ENCODE measurements at regions not wholly inside any gene's neighbourhood (a gene's known extent, or its start where the extent isn't known, plus 50 kb on each side); places are given as distances from the start of the nearest gene placed in this dataset.

DNA sequence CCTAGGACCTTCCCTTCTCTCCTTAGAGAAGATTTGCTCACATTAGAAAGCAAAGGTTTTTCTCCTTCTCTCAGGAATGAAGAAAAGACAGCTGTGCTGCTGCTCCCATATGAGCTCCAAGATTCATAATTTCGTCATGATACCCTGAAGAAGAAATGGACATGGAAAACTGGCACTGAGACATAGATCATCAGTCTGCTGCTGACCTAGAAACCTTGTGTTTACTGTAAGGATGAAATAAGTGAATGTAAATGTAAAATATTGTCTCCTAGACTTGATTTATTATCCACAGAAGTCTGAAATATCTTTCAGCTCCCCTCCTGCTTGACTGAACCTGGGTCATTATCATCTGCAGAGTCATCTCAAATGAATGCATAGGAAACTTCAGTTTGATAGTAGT lies 77.9 kb downstream of the ZC3H11B start:
- Histone ChIP-seq H3K79me1 (replicated peaks; ENCODE audit: low read length, poor library complexity, severe bottlenecking) (no peaks in the 10 kb centered on the region), H2AK5ac (ENCODE audit: low read length, severe bottlenecking) (no peak overlapping the region), H3K18ac (ENCODE audit: low read depth in 1 of 2, low read length in 2 of 2) (no peak overlapping the region), H3K9me3 (ENCODE audit: control insufficient read depth, low read length) (no peaks in the 10 kb centered on the region), H4K8ac (ENCODE audit: low read length) (no peak overlapping the region), H3K23ac (ENCODE audit: low read length in 2 of 2) (no peak overlapping the region), H3K4ac (ENCODE audit: low read depth in 1 of 2, low read length in 2 of 2) (no peak overlapping the region), H3K4me1 (ENCODE audit: control insufficient read depth, insufficient read depth, low read depth, low read length) (no peaks in the 10 kb centered on the region), H2BK5ac (ENCODE audit: low read depth, low read length, poor library complexity, severe bottlenecking) (no peak overlapping the region), H3K27me3 (ENCODE audit: control insufficient read depth in 1 of 2, insufficient read depth in 1 of 2, low read length in 2 of 2) (no peaks in the 10 kb centered on the region), H3K36me3 (ENCODE audit: control insufficient read depth in 1 of 2, insufficient read depth in 2 of 2, low read depth in 1 of 2, low read length in 2 of 2) (no peaks in the 10 kb centered on the region), H3K14ac (ENCODE audit: low read length in 2 of 2) (no peak overlapping the region), H3K9ac (ENCODE audit: low read length) (peak overlapping the region; percentile 61), H2BK15ac (ENCODE audit: low read depth, poor library complexity, severe bottlenecking) (no peak overlapping the region), H2BK12ac (ENCODE audit: low read length in 2 of 2) (no peak overlapping the region), H3K4me3 (ENCODE audit: insufficient read depth in 1 of 2, low read depth in 1 of 2, low read length in 2 of 2) (no peak overlapping the region), H2AFZ (ENCODE audit: low read depth, low read length) (no peak overlapping the region), H3K4me2 (ENCODE audit: low read length, poor library complexity, severe bottlenecking) (no peak overlapping the region), H3K27ac (ENCODE audit: low read length, poor library complexity, severe bottlenecking) (peak overlapping the region; percentile 43), H2BK120ac (ENCODE audit: low read depth, low read length) (no peak overlapping the region), H4K91ac (ENCODE audit: low read length) (no peak overlapping the region)
- peak; percentile 18 for DNase-seq
- 91% methylated on average over 1 of the region's 1 CpG for WGBS

DNA sequence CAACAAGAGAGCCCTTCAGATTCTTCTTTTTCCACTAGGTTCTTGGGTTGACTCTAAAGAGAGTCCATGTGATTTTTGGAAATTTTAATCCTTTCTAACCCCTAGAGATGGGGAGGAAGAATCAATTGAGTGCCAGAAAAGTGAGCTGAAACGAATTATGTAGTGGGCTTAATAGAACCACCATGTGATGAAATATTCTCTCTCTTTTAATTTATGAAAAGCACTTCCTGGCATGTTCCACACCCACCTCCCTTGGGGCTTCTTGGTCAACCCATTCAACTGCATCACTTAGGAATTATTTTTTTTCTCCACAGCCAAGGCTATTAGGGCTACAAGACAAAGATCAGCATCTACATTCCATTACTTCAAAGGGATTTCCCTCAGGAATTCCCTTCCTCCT lies 79.6 kb downstream of the ZC3H11B start:
- H2BK5ac ChIP-seq (ENCODE audit: low read depth, low read length, poor library complexity, severe bottlenecking) = no peak overlapping the region
- no peaks in the 10 kb centered on the region for H3K27me3 ChIP-seq (ENCODE audit: control insufficient read depth in 1 of 2, insufficient read depth in 1 of 2, low read length in 2 of 2)
- WGBS = 40% methylated on average over 1 of the region's 1 CpG
- H3K36me3 ChIP-seq (ENCODE audit: control insufficient read depth in 1 of 2, insufficient read depth in 2 of 2, low read depth in 1 of 2, low read length in 2 of 2) = no peaks in the 10 kb centered on the region
- no peak overlapping the region for H3K18ac ChIP-seq (ENCODE audit: low read depth in 1 of 2, low read length in 2 of 2)
- H4K91ac ChIP-seq (ENCODE audit: low read length) = no peak overlapping the region
- H3K9me3 ChIP-seq (ENCODE audit: control insufficient read depth, low read length) = no peaks in the 10 kb centered on the region
- no peak overlapping the region for H4K8ac ChIP-seq (ENCODE audit: low read length)
- peaks cover 1% of the 10 kb centered on the region for H3K4me1 ChIP-seq (ENCODE audit: control insufficient read depth, insufficient read depth, low read depth, low read length)
- no peak overlapping the region for H2AK5ac ChIP-seq (ENCODE audit: low read length, severe bottlenecking)
- no peak overlapping the region for H3K4me2 ChIP-seq (ENCODE audit: low read length, poor library complexity, severe bottlenecking)
- no peak overlapping the region for H3K27ac ChIP-seq (ENCODE audit: low read length, poor library complexity, severe bottlenecking)
- no peak overlapping the region for H2AFZ ChIP-seq (ENCODE audit: low read depth, low read length)
- H3K23ac ChIP-seq (ENCODE audit: low read length in 2 of 2) = no peak overlapping the region
- H3K4me3 ChIP-seq (ENCODE audit: insufficient read depth in 1 of 2, low read depth in 1 of 2, low read length in 2 of 2) = no peak overlapping the region
- peak overlapping the region; percentile 57 for H3K9ac ChIP-seq (ENCODE audit: low read length)
- H3K79me1 ChIP-seq (replicated peaks; ENCODE audit: low read length, poor library complexity, severe bottlenecking) = no peaks in the 10 kb centered on the region
- H3K4ac ChIP-seq (ENCODE audit: low read depth in 1 of 2, low read length in 2 of 2) = no peak overlapping the region
- no peak overlapping the region for H2BK12ac ChIP-seq (ENCODE audit: low read length in 2 of 2)
- H3K14ac ChIP-seq (ENCODE audit: low read length in 2 of 2) = no peak overlapping the region
- no peak overlapping the region for H2BK15ac ChIP-seq (ENCODE audit: low read depth, poor library complexity, severe bottlenecking)
- H2BK120ac ChIP-seq (ENCODE audit: low read depth, low read length) = no peak overlapping the region
- no peak for DNase-seq

DNA sequence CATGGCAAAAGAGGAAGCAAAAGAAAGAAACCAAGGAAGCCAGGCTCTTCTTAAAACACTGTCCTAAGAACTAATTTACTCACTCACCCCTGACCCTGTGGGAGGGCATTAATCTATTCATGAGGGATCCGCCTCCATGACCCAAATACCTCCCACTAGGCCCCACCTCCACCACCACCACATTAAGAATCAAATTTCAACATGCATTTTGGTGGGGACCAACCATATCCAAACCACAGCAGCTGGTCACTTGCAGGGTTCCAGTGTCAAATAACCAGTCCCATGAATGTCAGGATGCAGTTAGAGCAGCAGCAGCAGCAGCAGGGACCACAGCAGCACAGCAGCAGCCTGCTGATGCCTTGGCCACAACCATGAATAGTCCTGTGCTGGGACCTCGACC lies 83.8 kb downstream of the ZC3H11B start:
- Histone ChIP-seq H3K27me3 (ENCODE audit: control insufficient read depth in 1 of 2, insufficient read depth in 1 of 2, low read length in 2 of 2) (no peaks in the 10 kb centered on the region), H2BK15ac (ENCODE audit: low read depth, poor library complexity, severe bottlenecking) (no peak overlapping the region), H2BK12ac (ENCODE audit: low read length in 2 of 2) (peak overlapping the region in 1 of 2 experiments; percentile 73), H3K18ac (ENCODE audit: low read depth in 1 of 2, low read length in 2 of 2) (no peak overlapping the region), H2BK120ac (ENCODE audit: low read depth, low read length) (no peak overlapping the region), H3K23ac (ENCODE audit: low read length in 2 of 2) (peak overlapping the region in 1 of 2 experiments; percentile 93), H4K8ac (ENCODE audit: low read length) (no peak overlapping the region), H3K9me3 (ENCODE audit: control insufficient read depth, low read length) (no peaks in the 10 kb centered on the region), H2AFZ (ENCODE audit: low read depth, low read length) (no peak overlapping the region), H3K36me3 (ENCODE audit: control insufficient read depth in 1 of 2, insufficient read depth in 2 of 2, low read depth in 1 of 2, low read length in 2 of 2) (no peaks in the 10 kb centered on the region), H4K91ac (ENCODE audit: low read length) (no peak overlapping the region), H3K14ac (ENCODE audit: low read length in 2 of 2) (no peak overlapping the region), H3K27ac (ENCODE audit: low read length, poor library complexity, severe bottlenecking) (no peak overlapping the region), H3K4me1 (ENCODE audit: control insufficient read depth, insufficient read depth, low read depth, low read length) (peaks cover 1% of the 10 kb centered on the region), H2AK5ac (ENCODE audit: low read length, severe bottlenecking) (no peak overlapping the region), H3K79me1 (replicated peaks; ENCODE audit: low read length, poor library complexity, severe bottlenecking) (no peaks in the 10 kb centered on the region), H3K9ac (ENCODE audit: low read length) (no peak overlapping the region), H3K4me2 (ENCODE audit: low read length, poor library complexity, severe bottlenecking) (no peak overlapping the region), H3K4ac (ENCODE audit: low read depth in 1 of 2, low read length in 2 of 2) (no peak overlapping the region), H2BK5ac (ENCODE audit: low read depth, low read length, poor library complexity, severe bottlenecking) (no peak overlapping the region), H3K4me3 (ENCODE audit: insufficient read depth in 1 of 2, low read depth in 1 of 2, low read length in 2 of 2) (no peak overlapping the region)
- DNase-seq = no peak
- 75% methylated on average over 2 of the region's 2 CpGs for WGBS

DNA sequence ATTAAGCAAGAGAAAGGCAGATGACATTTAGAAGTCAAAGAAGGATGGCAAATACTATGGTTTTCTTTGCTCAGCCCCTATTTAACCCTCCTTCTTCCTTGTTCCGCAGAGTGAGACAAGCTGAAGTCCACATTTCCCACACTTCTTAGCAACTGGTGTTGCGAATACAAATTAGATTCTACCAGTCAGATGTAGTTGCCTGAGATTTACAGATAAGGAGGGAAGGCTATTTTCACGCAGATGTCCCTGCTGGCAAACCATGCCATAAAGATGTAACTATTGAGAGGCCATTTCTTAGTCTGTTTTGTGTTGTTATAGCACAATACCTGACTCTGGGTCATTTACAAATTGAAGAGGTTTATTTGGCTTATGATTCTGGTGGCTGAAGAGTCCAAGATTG lies 84.3 kb downstream of the ZC3H11B start:
- no peak overlapping the region for H3K14ac ChIP-seq (ENCODE audit: low read length in 2 of 2)
- no peak overlapping the region for H3K23ac ChIP-seq (ENCODE audit: low read length in 2 of 2)
- H3K4me2 ChIP-seq (ENCODE audit: low read length, poor library complexity, severe bottlenecking) = no peak overlapping the region
- no peak overlapping the region for H3K27ac ChIP-seq (ENCODE audit: low read length, poor library complexity, severe bottlenecking)
- no peak for DNase-seq
- H4K8ac ChIP-seq (ENCODE audit: low read length) = no peak overlapping the region
- no peak overlapping the region for H2BK5ac ChIP-seq (ENCODE audit: low read depth, low read length, poor library complexity, severe bottlenecking)
- H3K79me1 ChIP-seq (replicated peaks; ENCODE audit: low read length, poor library complexity, severe bottlenecking) = no peaks in the 10 kb centered on the region
- H4K91ac ChIP-seq (ENCODE audit: low read length) = no peak overlapping the region
- H2BK120ac ChIP-seq (ENCODE audit: low read depth, low read length) = no peak overlapping the region
- no peak overlapping the region for H2AK5ac ChIP-seq (ENCODE audit: low read length, severe bottlenecking)
- no peaks in the 10 kb centered on the region for H3K36me3 ChIP-seq (ENCODE audit: control insufficient read depth in 1 of 2, insufficient read depth in 2 of 2, low read depth in 1 of 2, low read length in 2 of 2)
- 89% methylated on average over 3 of the region's 3 CpGs for WGBS
- H3K18ac ChIP-seq (ENCODE audit: low read depth in 1 of 2, low read length in 2 of 2) = no peak overlapping the region
- H3K9ac ChIP-seq (ENCODE audit: low read length) = no peak overlapping the region
- H2BK15ac ChIP-seq (ENCODE audit: low read depth, poor library complexity, severe bottlenecking) = no peak overlapping the region
- H3K4me3 ChIP-seq (ENCODE audit: insufficient read depth in 1 of 2, low read depth in 1 of 2, low read length in 2 of 2) = no peak overlapping the region
- H3K9me3 ChIP-seq (ENCODE audit: control insufficient read depth, low read length) = no peaks in the 10 kb centered on the region
- H2BK12ac ChIP-seq (ENCODE audit: low read length in 2 of 2) = no peak overlapping the region
- no peaks in the 10 kb centered on the region for H3K27me3 ChIP-seq (ENCODE audit: control insufficient read depth in 1 of 2, insufficient read depth in 1 of 2, low read length in 2 of 2)
- peaks cover 1% of the 10 kb centered on the region for H3K4me1 ChIP-seq (ENCODE audit: control insufficient read depth, insufficient read depth, low read depth, low read length)
- no peak overlapping the region for H2AFZ ChIP-seq (ENCODE audit: low read depth, low read length)
- H3K4ac ChIP-seq (ENCODE audit: low read depth in 1 of 2, low read length in 2 of 2) = no peak overlapping the region

Data from mesenchymal stem cell (in vitro differentiated cells and primary cell).